ENCODE measurements at regions not wholly inside any gene's neighbourhood (a gene's known extent, or its start where the extent isn't known, plus 50 kb on each side); places are given as distances from the start of the nearest gene placed in this dataset.

DNA sequence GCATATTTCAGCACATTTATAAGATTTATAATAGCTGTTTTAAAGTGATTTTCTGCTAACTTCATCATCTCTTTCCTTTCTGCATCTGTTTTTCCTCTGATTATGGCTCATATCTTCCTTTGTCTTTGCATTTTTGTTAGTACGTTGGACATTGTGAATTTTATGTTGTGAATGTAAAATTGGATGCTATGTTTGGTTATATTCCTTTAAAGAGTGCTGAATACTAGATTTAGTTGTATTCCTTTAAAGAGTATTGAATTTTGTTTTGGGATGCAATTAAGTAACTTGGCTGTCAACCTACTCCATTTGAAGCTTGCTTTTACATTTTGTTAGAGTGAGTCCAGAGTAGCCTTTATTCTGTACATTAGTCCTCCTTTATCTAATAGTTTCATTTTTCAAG, 81.2 kb downstream of the ZNF777 start:
- H3K27me3 Mint-ChIP-seq = peaks cover 41 to 44% of the 10 kb centered on the region in 2 donors
- H3K36me3 Mint-ChIP-seq (ENCODE audit: insufficient read depth) = no peaks in the 10 kb centered on the region
- no peak overlapping the region for H3K4me3 Mint-ChIP-seq
- no peak for DNase-seq
- no peak for ATAC-seq (replicated peaks)
- H3K9me3 Mint-ChIP-seq = peaks cover 4 to 8% of the 10 kb centered on the region in 2 donors
- H3K27ac Mint-ChIP-seq = no peak overlapping the region
- no peaks in the 10 kb centered on the region for H3K4me1 Mint-ChIP-seq (ENCODE audit: low read depth in 2 of 2)

DNA sequence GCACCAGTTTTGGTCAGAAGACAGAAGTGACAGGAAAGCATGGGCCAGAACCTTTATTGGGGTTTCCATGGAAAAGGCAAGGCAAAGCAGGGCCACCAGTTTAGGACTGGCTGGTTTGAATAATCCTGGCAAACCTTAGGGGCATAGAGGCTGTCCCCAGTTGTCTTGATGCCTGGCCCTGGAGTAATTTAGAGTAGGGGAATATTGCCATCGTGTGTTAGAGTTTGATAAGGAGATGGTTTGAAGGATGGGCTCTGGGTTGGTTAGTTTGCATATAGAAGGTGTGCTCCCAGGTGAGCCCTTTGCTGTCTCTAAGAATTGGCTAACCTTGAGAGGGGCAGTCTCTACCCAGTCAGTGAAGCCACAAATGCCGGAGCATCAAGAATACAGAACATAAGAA, 79.6 kb downstream of the ZNF777 start:
- peaks cover 41 to 50% of the 10 kb centered on the region in 2 donors for H3K27me3 Mint-ChIP-seq
- no peak overlapping the region for H3K27ac Mint-ChIP-seq
- ATAC-seq (replicated peaks) = no peak
- no peaks in the 10 kb centered on the region for H3K36me3 Mint-ChIP-seq (ENCODE audit: insufficient read depth)
- H3K4me3 Mint-ChIP-seq = no peak overlapping the region
- H3K9me3 Mint-ChIP-seq = peaks cover 4 to 8% of the 10 kb centered on the region in 2 donors
- no peak for DNase-seq
- H3K4me1 Mint-ChIP-seq (ENCODE audit: low read depth in 2 of 2) = no peaks in the 10 kb centered on the region

Measured in effector memory CD8-positive, alpha-beta T cell (primary cell).